Left lobe of liver (tissue), 2 donors: ENCODE measurements at regions not wholly inside any gene's neighbourhood (a gene's known extent, or its start where the extent isn't known, plus 50 kb on each side); places are given as distances from the start of the nearest gene placed in this dataset.

Source experiments
- ATAC-seq: fragments of 200-7000 bp; cut with Tn5 transposase; one replicate; pipeline ENCODE4 v1.9.1; 2020; ENCODE audit warnings: mild to moderate bottlenecking, moderate library complexity
- DNase-seq: peaks from one replicate; pipeline ENCODE4 v3.0.0-alpha.2; 2020; ENCODE audit warnings: low spot score
- donor health status: DM: no; HTN: no; CAD: no; lungs with moderate emphysema.
- donor health status: DM: no; HTN: yes; CAD: no.

GRCh38 chr20:19074356-19074755 is 138.1 kb upstream of the SLC24A3 start:
- DNase-seq (no peak), ATAC-seq (no peak)

- ATAC-seq (no peak), DNase-seq (peak; percentile 52)
Observed at GRCh38 chr20:19074828-19075516, 137.5 kb upstream of the SLC24A3 start.

- ATAC-seq (no peak), DNase-seq (peak; percentile 37)
Observed at GRCh38 chr20:19077370-19078220, 134.8 kb upstream of the SLC24A3 start.

GRCh38 chr20:19078448-19079373 is 133.7 kb upstream of the SLC24A3 start:
- DNase-seq (peak; percentile 34), ATAC-seq (no peak)

- ATAC-seq = no peak
Observed at GRCh38 chr20:19079536-19080299, 132.7 kb upstream of the SLC24A3 start.

GRCh38 chr20:19081937-19082336 is 130.5 kb upstream of the SLC24A3 start:
- DNase-seq (no peak), ATAC-seq (no peak)

More at GRCh38 chr20:19079536-19080299, 132.7 kb upstream of the SLC24A3 start:
- no peak for DNase-seq

- DNase-seq (no peak), ATAC-seq (no peak)
Observed at GRCh38 chr20:19083136-19083621, 129.3 kb upstream of the SLC24A3 start.

GRCh38 chr20:19090332-19090731 is 122.1 kb upstream of the SLC24A3 start:
- ATAC-seq = no peak
- no peak for DNase-seq

- ATAC-seq (no peak), DNase-seq (no peak)
Observed at GRCh38 chr20:19094959-19095541, 117.4 kb upstream of the SLC24A3 start.

GRCh38 chr20:19095762-19096161 is 116.7 kb upstream of the SLC24A3 start:
- no peak for DNase-seq

GRCh38 chr20:19096843-19097242 is 115.6 kb upstream of the SLC24A3 start:
- DNase-seq (no peak), ATAC-seq (no peak)

More at GRCh38 chr20:19095762-19096161, 116.7 kb upstream of the SLC24A3 start:
- ATAC-seq = no peak

- ATAC-seq = no peak
- no peak for DNase-seq
Observed at GRCh38 chr20:19098117-19098516, 114.3 kb upstream of the SLC24A3 start.

GRCh38 chr20:19098806-19099578 is 113.5 kb upstream of the SLC24A3 start:
- peak; percentile 19 for ATAC-seq
- no peak for DNase-seq

- ATAC-seq (no peak), DNase-seq (no peak)
Observed at GRCh38 chr20:19099596-19100545, 112.6 kb upstream of the SLC24A3 start.

- no peak for ATAC-seq
Observed at GRCh38 chr20:19100975-19101374, 111.5 kb upstream of the SLC24A3 start.

GRCh38 chr20:19104186-19104585 is 108.3 kb upstream of the SLC24A3 start:
- DNase-seq (peak; percentile 28), ATAC-seq (no peak)

More at GRCh38 chr20:19100975-19101374, 111.5 kb upstream of the SLC24A3 start:
- no peak for DNase-seq

GRCh38 chr20:19108155-19108554 is 104.3 kb upstream of the SLC24A3 start:
- ATAC-seq (no peak), DNase-seq (peak; percentile 6)

GRCh38 chr20:19110285-19110684 is 102.2 kb upstream of the SLC24A3 start:
- ATAC-seq (no peak), DNase-seq (no peak)
